WTC11 (cell line): ENCODE measurements at regions not wholly inside any gene's neighbourhood (a gene's known extent, or its start where the extent isn't known, plus 50 kb on each side); places are given as distances from the start of the nearest gene placed in this dataset.

Experiments
- CTCF ChIP-seq: fragments of 200-600 bp; IDR thresholded peaks from 2 replicates; pipeline ENCODE4 v1.8.0; 2022; ENCODE audit warnings: antibody characterized with exemption
- E2F4 ChIP-seq: sonication (generic); formaldehyde crosslinking; IDR thresholded peaks from 2 replicates; pipeline ENCODE4 v1.8.1; 2022; ENCODE audit warnings: low read depth, mild to moderate bottlenecking, moderate library complexity, missing genetic modification reagents, borderline replicate concordance
- HMGXB4 ChIP-seq: sonication (generic); formaldehyde crosslinking; IDR thresholded peaks from 2 replicates; pipeline ENCODE4 v1.8.1; 2023; ENCODE audit warnings: mild to moderate bottlenecking, moderate library complexity, missing genetic modification reagents
- MAX ChIP-seq: sonication (generic); formaldehyde crosslinking; IDR thresholded peaks from 2 replicates; pipeline ENCODE4 v1.8.0; 2022; ENCODE audit warnings: mild to moderate bottlenecking, missing genetic modification reagents
- MXD4 ChIP-seq: fragments of 250-450 bp; sonication (Bioruptor Pico); IDR thresholded peaks from 2 replicates; pipeline ENCODE4 v1.8.0; 2021; ENCODE audit warnings: mild to moderate bottlenecking, moderate library complexity, borderline replicate concordance
- NFE2L1 ChIP-seq: sonication (generic); formaldehyde crosslinking; IDR thresholded peaks from 2 replicates; pipeline ENCODE4 v1.8.1; 2023; ENCODE audit warnings: missing genetic modification reagents
- SMAD4 ChIP-seq: sonication (generic); formaldehyde crosslinking; IDR thresholded peaks from 2 replicates; pipeline ENCODE4 v1.8.0; 2022; ENCODE audit warnings: mild to moderate bottlenecking, missing genetic modification reagents
- TCF7 ChIP-seq: sonication (generic); formaldehyde crosslinking; IDR thresholded peaks from 2 replicates; pipeline ENCODE4 v1.8.0; 2022; ENCODE audit warnings: mild to moderate bottlenecking, low read depth, missing genetic modification reagents, moderate library complexity
- USF2 ChIP-seq: sonication (generic); formaldehyde crosslinking; IDR thresholded peaks from 2 replicates; pipeline ENCODE4 v1.8.1; 2023; ENCODE audit warnings: mild to moderate bottlenecking, missing genetic modification reagents, moderate library complexity
- ZBTB43 ChIP-seq: sonication (generic); formaldehyde crosslinking; IDR thresholded peaks from 2 replicates; pipeline ENCODE4 v1.8.1; 2023; ENCODE audit warnings: mild to moderate bottlenecking, missing genetic modification reagents

GRCh38 chr10:78706256-78706655 lies 362.5 kb upstream of the ZMIZ1 start:
- TF ChIP-seq USF2 (CRISPR knock-in tag) (no peak), E2F4 (CRISPR knock-in tag) (no peak), SMAD4 (CRISPR knock-in tag) (no peak), CTCF (no peak), HMGXB4 (CRISPR knock-in tag) (no peak), TCF7 (CRISPR knock-in tag) (no peak), NFE2L1 (CRISPR knock-in tag) (no peak), MAX (CRISPR knock-in tag) (no peak), ZBTB43 (no peak), MXD4 (CRISPR knock-in tag) (no peak)
